A549 (cell line): ENCODE measurements at regions not wholly inside any gene's neighbourhood (a gene's known extent, or its start where the extent isn't known, plus 50 kb on each side); places are given as distances from the start of the nearest gene placed in this dataset.

Experiments
- ATAC-seq, 2 experiments: fragments of 200-7000 bp in 1 of 2; fragments of >200 bp in 1 of 2; cut with Nextera tagmentation in 1 of 2; cut with Tn5 transposase in 1 of 2; 3 replicates each; pipeline versions ENCODE4 v1.8.0 to v1.9.1; 2018 to 2020; ENCODE audit warnings: mild to moderate bottlenecking in 1 of 2, moderate library complexity in 1 of 2
- CTCF ChIA-PET: fragments of 300-600 bp; sonication (Branson Sonifier 250); formaldehyde crosslinking; extraction: SDS; loops from one replicate; lab custom pipeline; 2021; ENCODE audit warnings: antibody characterized with exemption, inconsistent platforms; lab: Yijun Ruan, JAX
- POLR2A ChIA-PET: fragments of 350-600 bp; formaldehyde crosslinking; extraction: SDS; loops from one replicate; lab custom pipeline; 2021; ENCODE audit warnings: antibody characterized with exemption, inconsistent platforms; lab: Yijun Ruan, JAX
- DNase-seq, 2 experiments: peaks; one replicate each; pipeline versions ENCODE4 v3.0.0 to v3.0.0-alpha.2; 2011 to 2016; ENCODE audit warnings: low read depth in 1 of 2, low spot score in 1 of 2
- FAIRE-seq: peaks from 2 replicates; lab custom pipeline; 2011; peaks lifted over from hg19 to GRCh38; lab: Jason Lieb, UNC
- H3K27ac ChIP-seq, 2 experiments: fragments of >200 bp; sonication (Bioruptor Twin); formaldehyde crosslinking; 3 replicates each; pipeline ENCODE4 v1.5.1; 2016 to 2017
- H3K4me1 ChIP-seq: fragments of >200 bp; sonication (Bioruptor Twin); formaldehyde crosslinking; 3 replicates; pipeline ENCODE4 v1.6.1; 2016
- H3K4me2 ChIP-seq: fragments of >200 bp; sonication (Bioruptor Twin); formaldehyde crosslinking; 3 replicates; pipeline ENCODE4 v1.6.1; 2016
- H3K4me3 ChIP-seq: fragments of >200 bp; sonication (Bioruptor Twin); formaldehyde crosslinking; 3 replicates; pipeline ENCODE4 v1.5.1; 2016
- H3K9me3 ChIP-seq: fragments of >200 bp; sonication (Bioruptor Twin); formaldehyde crosslinking; 3 replicates; pipeline ENCODE4 v1.6.1; 2016
- CEBPB ChIP-seq, 2 experiments: fragments of >200 bp in 1 of 2; sonication (Bioruptor Twin) in 1 of 2; formaldehyde crosslinking in 1 of 2; IDR thresholded peaks; 2 replicates each; pipeline ENCODE4 v1.6.1; 2012 to 2016
- E2F6 ChIP-seq: IDR thresholded peaks from 2 replicates; pipeline ENCODE4 v1.6.1; 2012; ENCODE audit warnings: low read depth, borderline replicate concordance
- EHMT2 ChIP-seq: fragments of 200-600 bp; sonication (generic); IDR thresholded peaks from 2 replicates; pipeline ENCODE4 v1.6.1; 2016; ENCODE audit warnings: antibody characterized with exemption, low read depth, mild to moderate bottlenecking, moderate library complexity
- EP300 ChIP-seq, 2 experiments: fragments of >200 bp; sonication (Bioruptor Twin); formaldehyde crosslinking; IDR thresholded peaks; 2 replicates in 1 of 2; 3 replicates in 1 of 2; pipeline ENCODE4 v1.6.1; 2016 to 2017
- GATA3 ChIP-seq: IDR thresholded peaks from 2 replicates; pipeline ENCODE4 v1.6.1; 2012; ENCODE audit warnings: borderline replicate concordance
- HOXA7 ChIP-seq: fragments of 250-450 bp; sonication (Bioruptor Pico); IDR thresholded peaks from 2 replicates; pipeline ENCODE4 v1.5.0; 2020; ENCODE audit warnings: mild to moderate bottlenecking, moderate library complexity
- HOXB13 ChIP-seq: fragments of 250-450 bp; sonication (Bioruptor Pico); IDR thresholded peaks from 2 replicates; pipeline ENCODE4 v1.5.0; 2020; ENCODE audit warnings: low read depth, mild to moderate bottlenecking, moderate library complexity
- HOXB5 ChIP-seq: fragments of 250-450 bp; sonication (Bioruptor Pico); IDR thresholded peaks from 2 replicates; pipeline ENCODE4 v1.5.0; 2020; ENCODE audit warnings: mild to moderate bottlenecking, moderate library complexity
- JUNB ChIP-seq: fragments of >200 bp; sonication (Bioruptor Twin); formaldehyde crosslinking; IDR thresholded peaks from 2 replicates; pipeline ENCODE4 v1.6.1; 2016
- KDM5A ChIP-seq: fragments of 200-600 bp; sonication (generic); IDR thresholded peaks from 2 replicates; pipeline ENCODE4 v1.6.1; 2016; ENCODE audit warnings: antibody characterized with exemption, mild to moderate bottlenecking
- MAFK ChIP-seq: fragments of 450-650 bp; IDR thresholded peaks from 2 replicates; pipeline ENCODE4 v1.6.1; 2014; ENCODE audit not compliant: partially characterized antibody
- MAX ChIP-seq: IDR thresholded peaks from 2 replicates; pipeline ENCODE4 v1.6.1; 2012
- MYC ChIP-seq: IDR thresholded peaks from 2 replicates; pipeline ENCODE4 v1.6.1; 2012; ENCODE audit warnings: mild to moderate bottlenecking, inconsistent platforms, low read length, improper control_type of control experiment, borderline replicate concordance
- NPAS2 ChIP-seq: fragments of 250-450 bp; sonication (Bioruptor Pico); IDR thresholded peaks from 2 replicates; pipeline ENCODE4 v1.8.0; 2022; ENCODE audit warnings: mild to moderate bottlenecking, moderate library complexity, borderline replicate concordance
- NR3C1 ChIP-seq: fragments of >200 bp; sonication (Bioruptor Twin); formaldehyde crosslinking; IDR thresholded peaks from 3 replicates; pipeline ENCODE4 v1.6.1; 2017
- PHF8 ChIP-seq: fragments of 200-600 bp; sonication (generic); IDR thresholded peaks from 2 replicates; pipeline ENCODE4 v1.6.1; 2016; ENCODE audit warnings: low read depth, mild to moderate bottlenecking, antibody characterized with exemption, moderate library complexity, borderline replicate concordance
- POLR2AphosphoS2 ChIP-seq: conservative IDR thresholded peaks from 2 replicates; pipeline ENCODE4 v1.6.1; 2012; ENCODE audit warnings: low read length, improper control_type of control experiment, inconsistent platforms
- RAD21 ChIP-seq, 2 experiments: fragments of >200 bp in 1 of 2; sonication (Bioruptor Twin) in 1 of 2; formaldehyde crosslinking in 1 of 2; IDR thresholded peaks in 1 of 2; conservative IDR thresholded peaks in 1 of 2; 2 replicates in 1 of 2; 3 replicates in 1 of 2; pipeline ENCODE4 v1.6.1; 2012 to 2018; ENCODE audit warnings: inconsistent platforms in 1 of 2
- RARB ChIP-seq: fragments of 250-450 bp; sonication (Bioruptor Pico); IDR thresholded peaks from 2 replicates; pipeline ENCODE4 v1.8.0; 2021; ENCODE audit warnings: mild to moderate bottlenecking, moderate library complexity
- RCOR1 ChIP-seq: fragments of 150-350 bp; IDR thresholded peaks from 2 replicates; pipeline ENCODE4 v1.6.1; 2014; ENCODE audit warnings: antibody characterized with exemption, low read length, low read depth
- REST ChIP-seq: fragments of 200-600 bp; sonication (generic); IDR thresholded peaks from 2 replicates; pipeline ENCODE4 v1.6.1; 2016; ENCODE audit warnings: antibody characterized with exemption, mild to moderate bottlenecking, moderate library complexity
- RFX5 ChIP-seq: fragments of 450-650 bp; IDR thresholded peaks from 2 replicates; pipeline ENCODE4 v1.7.1; 2014; ENCODE audit warnings: antibody characterized with exemption, mild to moderate bottlenecking, moderate library complexity
- RNF2 ChIP-seq: fragments of 200-600 bp; sonication (generic); IDR thresholded peaks from 2 replicates; pipeline ENCODE4 v1.6.1; 2016; ENCODE audit warnings: low read depth, mild to moderate bottlenecking, antibody characterized with exemption, moderate library complexity, borderline replicate concordance
- SMC3 ChIP-seq: fragments of >200 bp; sonication (Bioruptor Twin); formaldehyde crosslinking; IDR thresholded peaks from 3 replicates; pipeline ENCODE4 v1.6.1; 2018; ENCODE audit warnings: inconsistent platforms
- USF2 ChIP-seq: fragments of 450-650 bp; IDR thresholded peaks from 2 replicates; pipeline ENCODE4 v1.6.1; 2014; ENCODE audit warnings: antibody characterized with exemption
- ZC3H11A ChIP-seq: fragments of 450-650 bp; IDR thresholded peaks from 2 replicates; pipeline ENCODE4 v1.6.1; 2014; ENCODE audit warnings: antibody characterized with exemption, mild to moderate bottlenecking
- WGBS: methylation state at CpG from one replicate; pipeline ENCODE4 v1.1.6; 2017; ENCODE audit errors: missing lambda C conversion rate; 5-methylcytosine and 5-hydroxymethylcytosine counted together

GRCh38 chr2:122469147-122469546 lies 713.7 kb downstream of the TSN start (continued):
- TF ChIP-seq E2F6 = no peak
- TF ChIP-seq RCOR1 = no peak
- TF ChIP-seq RARB (CRISPR knock-in tag) = no peak
- TF ChIP-seq MYC = no peak
- TF ChIP-seq SMC3 = no peak
- no peak for TF ChIP-seq RAD21 (conservative IDR thresholded peaks at IDR 0.05 in 1 of 2, IDR thresholded peaks at IDR 0.05 in 1 of 2)
- no peak for TF ChIP-seq EP300 (IDR thresholded peaks at IDR 0.05)
- no peak for TF ChIP-seq MAX
- no peak for TF ChIP-seq KDM5A
- TF ChIP-seq RNF2 = no peak

GRCh38 chr2:122471753-122472152 lies 716.3 kb downstream of the TSN start:
- Histone ChIP-seq H3K27ac (no peak overlapping the region), H3K4me3 (no peak overlapping the region), H3K4me2 (no peak overlapping the region), H3K4me1 (no peaks in the 10 kb centered on the region)
- DNase-seq (no peak), ATAC-seq (no peak)
- ChIA-PET CTCF (no interaction called here), POLR2A (no interaction called here)
- TF ChIP-seq GATA3 = no peak
- no peak for TF ChIP-seq NPAS2 (CRISPR knock-in tag)
- TF ChIP-seq HOXB5 (CRISPR knock-in tag) = no peak
- no peak for TF ChIP-seq POLR2AphosphoS2
- no peak for TF ChIP-seq JUNB
- TF ChIP-seq USF2 = no peak
- no peak for TF ChIP-seq HOXB13 (CRISPR knock-in tag)
- TF ChIP-seq MAFK = no peak
- no peak for TF ChIP-seq EHMT2
- no peak for TF ChIP-seq REST
- TF ChIP-seq, all 56 proteins: peak for 0
- no peaks in the 10 kb centered on the region for H3K9me3 ChIP-seq
- FAIRE-seq = no peak

- FAIRE-seq = no peak
- 0% methylated on average over 2 of the region's 2 CpGs for WGBS
- POLR2A ChIA-PET = no interaction called here
These were observed 722.7 kb downstream of the TSN start for GRCh38 chr2:122478117-122478516.

More at GRCh38 chr2:122478117-122478516, 722.7 kb downstream of the TSN start:
- CTCF ChIA-PET = interaction anchor here (0.6 kb wide), 1 partner anchor 853 kb away, joined by 3 read pairs; no protein-coding TSS in a partner anchor
- no peak for DNase-seq
- ATAC-seq = no peak
- Histone ChIP-seq H3K4me1 (no peaks in the 10 kb centered on the region), H3K4me2 (no peak overlapping the region), H3K9me3 (no peaks in the 10 kb centered on the region), H3K27ac (no peak overlapping the region), H3K4me3 (no peak overlapping the region)
- TF ChIP-seq PHF8 = no peak
- no peak for TF ChIP-seq ZC3H11A
- TF ChIP-seq HOXA7 (CRISPR knock-in tag) = no peak
- no peak for TF ChIP-seq NR3C1
- TF ChIP-seq CEBPB (IDR thresholded peaks at IDR 0.05) = no peak
- TF ChIP-seq NPAS2 (CRISPR knock-in tag) = no peak
- no peak for TF ChIP-seq GATA3
- no peak for TF ChIP-seq EP300 (IDR thresholded peaks at IDR 0.05)
- no peak for TF ChIP-seq HOXB5 (CRISPR knock-in tag)
- no peak for TF ChIP-seq RFX5
- no peak for TF ChIP-seq MAFK
